HG03575 (cell line): ENCODE measurements at regions not wholly inside any gene's neighbourhood (a gene's known extent, or its start where the extent isn't known, plus 50 kb on each side); places are given as distances from the start of the nearest gene placed in this dataset.

Source experiments
- ATAC-seq: cut with Tn5 transposase; IDR thresholded peaks from one replicate; pipeline ENCODE4 v1.9.1; 2021; ENCODE audit not compliant: unreplicated experiment, insufficient number of reproducible peaks, low FRiP score; ENCODE audit errors: extremely low read depth

- ATAC-seq: no peak
These were observed 446.9 kb downstream of the KIF20B start for GRCh38 chr10:90148116-90148855.

- no peak for ATAC-seq
These were observed 448.2 kb downstream of the KIF20B start for GRCh38 chr10:90149563-90149962.

GRCh38 chr10:90162271-90162853 lies 461.0 kb downstream of the KIF20B start:
- ATAC-seq: no peak

GRCh38 chr10:90167174-90168064 lies 466.0 kb downstream of the KIF20B start:
- no peak for ATAC-seq

GRCh38 chr10:90168244-90168643 lies 466.9 kb downstream of the KIF20B start:
- no peak for ATAC-seq

- no peak for ATAC-seq
These were observed 469.8 kb downstream of the KIF20B start for GRCh38 chr10:90171014-90171722.

GRCh38 chr10:90174531-90174930 lies 473.1 kb downstream of the KIF20B start:
- ATAC-seq: no peak

- no peak for ATAC-seq
These were observed 473.8 kb downstream of the KIF20B start for GRCh38 chr10:90175161-90175681.

- no peak for ATAC-seq
These were observed 478.5 kb downstream of the KIF20B start for GRCh38 chr10:90179696-90180407.

GRCh38 chr10:90180886-90181691 lies 479.7 kb downstream of the KIF20B start:
- ATAC-seq: no peak

GRCh38 chr10:90192825-90193224 lies 491.4 kb downstream of the KIF20B start:
- ATAC-seq: no peak

GRCh38 chr10:90193240-90193985 lies 492.0 kb downstream of the KIF20B start:
- ATAC-seq: no peak

- ATAC-seq: no peak
These were observed 494.0 kb downstream of the KIF20B start for GRCh38 chr10:90195288-90195840.

GRCh38 chr10:90197766-90198165 lies 496.4 kb downstream of the KIF20B start:
- ATAC-seq: no peak

- no peak for ATAC-seq
These were observed 497.7 kb downstream of the KIF20B start for GRCh38 chr10:90199093-90199492.

GRCh38 chr10:90199513-90199912 lies 498.1 kb downstream of the KIF20B start:
- ATAC-seq: no peak
